ENCODE measurements at regions not wholly inside any gene's neighbourhood (a gene's known extent, or its start where the extent isn't known, plus 50 kb on each side); places are given as distances from the start of the nearest gene placed in this dataset.

GRCh38 chr10:129106314-129106713, 360.7 kb upstream of the MGMT start (continued):
- TF ChIP-seq, protein P1, sequence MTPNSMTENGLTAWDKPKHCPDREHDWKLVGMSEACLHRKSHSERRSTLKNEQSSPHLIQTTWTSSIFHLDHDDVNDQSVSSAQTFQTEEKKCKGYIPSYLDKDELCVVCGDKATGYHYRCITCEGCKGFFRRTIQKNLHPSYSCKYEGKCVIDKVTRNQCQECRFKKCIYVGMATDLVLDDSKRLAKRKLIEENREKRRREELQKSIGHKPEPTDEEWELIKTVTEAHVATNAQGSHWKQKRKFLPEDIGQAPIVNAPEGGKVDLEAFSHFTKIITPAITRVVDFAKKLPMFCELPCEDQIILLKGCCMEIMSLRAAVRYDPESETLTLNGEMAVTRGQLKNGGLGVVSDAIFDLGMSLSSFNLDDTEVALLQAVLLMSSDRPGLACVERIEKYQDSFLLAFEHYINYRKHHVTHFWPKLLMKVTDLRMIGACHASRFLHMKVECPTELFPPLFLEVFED (CRISPR knock-in tag; conservative IDR thresholded peaks at IDR 0.05): no peak
- TF ChIP-seq KLF16 (IDR thresholded peaks at IDR 0.05): no peak
- TF ChIP-seq C11orf30 (IDR thresholded peaks at IDR 0.05; ENCODE audit: low read depth): peak; percentile 20; the same call in 1 of the 2 replicates
- no peak for TF ChIP-seq NRF1 (conservative IDR thresholded peaks at IDR 0.05 in 1 of 2, IDR thresholded peaks at IDR 0.05 in 1 of 2)
- TF ChIP-seq ZMIZ1 (IDR thresholded peaks at IDR 0.05; ENCODE audit: low read depth in 2 of 2, low read length in 2 of 2): no peak
- TF ChIP-seq PML (IDR thresholded peaks at IDR 0.05; ENCODE audit: low read length): no peak
- no peak for TF ChIP-seq TCF7 (IDR thresholded peaks at IDR 0.05; ENCODE audit: borderline replicate concordance)
- TF ChIP-seq, protein P2, sequence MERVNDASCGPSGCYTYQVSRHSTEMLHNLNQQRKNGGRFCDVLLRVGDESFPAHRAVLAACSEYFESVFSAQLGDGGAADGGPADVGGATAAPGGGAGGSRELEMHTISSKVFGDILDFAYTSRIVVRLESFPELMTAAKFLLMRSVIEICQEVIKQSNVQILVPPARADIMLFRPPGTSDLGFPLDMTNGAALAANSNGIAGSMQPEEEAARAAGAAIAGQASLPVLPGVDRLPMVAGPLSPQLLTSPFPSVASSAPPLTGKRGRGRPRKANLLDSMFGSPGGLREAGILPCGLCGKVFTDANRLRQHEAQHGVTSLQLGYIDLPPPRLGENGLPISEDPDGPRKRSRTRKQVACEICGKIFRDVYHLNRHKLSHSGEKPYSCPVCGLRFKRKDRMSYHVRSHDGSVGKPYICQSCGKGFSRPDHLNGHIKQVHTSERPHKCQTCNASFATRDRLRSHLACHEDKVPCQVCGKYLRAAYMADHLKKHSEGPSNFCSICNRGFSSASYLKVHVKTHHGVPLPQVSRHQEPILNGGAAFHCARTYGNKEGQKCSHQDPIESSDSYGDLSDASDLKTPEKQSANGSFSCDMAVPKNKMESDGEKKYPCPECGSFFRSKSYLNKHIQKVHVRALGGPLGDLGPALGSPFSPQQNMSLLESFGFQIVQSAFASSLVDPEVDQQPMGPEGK (CRISPR knock-in tag; IDR thresholded peaks at IDR 0.05; ENCODE audit: borderline replicate concordance): no peak
- TF ChIP-seq ELK3 (CRISPR knock-in tag; IDR thresholded peaks at IDR 0.05): no peak
- no peak for TF ChIP-seq PCBP1 (IDR thresholded peaks at IDR 0.05; ENCODE audit: low read depth, low read length, poor library complexity, severe bottlenecking)
- TF ChIP-seq MAFG (tag; conservative IDR thresholded peaks at IDR 0.05): 0 out of 2 replicates have a peak, but pooled peaks have one; percentile 38
- TF ChIP-seq RFX7 (CRISPR knock-in tag; IDR thresholded peaks at IDR 0.05): no peak
- no peak for TF ChIP-seq ZNF518B (CRISPR knock-in tag; IDR thresholded peaks at IDR 0.05)
- TF ChIP-seq CC2D1A (IDR thresholded peaks at IDR 0.05): no peak
- TF ChIP-seq, protein P3, sequence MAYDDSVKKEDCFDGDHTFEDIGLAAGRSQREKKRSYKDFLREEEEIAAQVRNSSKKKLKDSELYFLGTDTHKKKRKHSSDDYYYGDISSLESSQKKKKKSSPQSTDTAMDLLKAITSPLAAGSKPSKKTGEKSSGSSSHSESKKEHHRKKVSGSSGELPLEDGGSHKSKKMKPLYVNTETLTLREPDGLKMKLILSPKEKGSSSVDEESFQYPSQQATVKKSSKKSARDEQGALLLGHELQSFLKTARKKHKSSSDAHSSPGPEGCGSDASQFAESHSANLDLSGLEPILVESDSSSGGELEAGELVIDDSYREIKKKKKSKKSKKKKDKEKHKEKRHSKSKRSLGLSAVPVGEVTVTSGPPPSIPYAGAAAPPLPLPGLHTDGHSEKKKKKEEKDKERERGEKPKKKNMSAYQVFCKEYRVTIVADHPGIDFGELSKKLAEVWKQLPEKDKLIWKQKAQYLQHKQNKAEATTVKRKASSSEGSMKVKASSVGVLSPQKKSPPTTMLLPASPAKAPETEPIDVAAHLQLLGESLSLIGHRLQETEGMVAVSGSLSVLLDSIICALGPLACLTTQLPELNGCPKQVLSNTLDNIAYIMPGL (CRISPR knock-in tag; IDR thresholded peaks at IDR 0.05): no peak

Data from K562 (cell line).